ENCODE measurements at regions not wholly inside any gene's neighbourhood (a gene's known extent, or its start where the extent isn't known, plus 50 kb on each side); places are given as distances from the start of the nearest gene placed in this dataset.

- Mint-ChIP-seq H3K36me3 (ENCODE audit: insufficient read depth, unreplicated experiment) (no peaks in the 10 kb centered on the region), H3K9me3 (ENCODE audit: low read depth, unreplicated experiment) (no peaks in the 10 kb centered on the region), H3K27me3 (ENCODE audit: unreplicated experiment) (no peaks in the 10 kb centered on the region), H3K27ac (ENCODE audit: unreplicated experiment) (no peak overlapping the region), H3K4me3 (ENCODE audit: low read depth, unreplicated experiment) (no peak overlapping the region), H3K4me1 (ENCODE audit: low read depth, unreplicated experiment) (no peaks in the 10 kb centered on the region)
- no TSS peak for BruUV-seq (replicated peaks)
- intact Hi-C loops (cut with micrococcal nuclease; ENCODE audit: unreplicated experiment): no loop called here
- no peak for DNase-seq
- TF ChIP-seq, protein P1, sequence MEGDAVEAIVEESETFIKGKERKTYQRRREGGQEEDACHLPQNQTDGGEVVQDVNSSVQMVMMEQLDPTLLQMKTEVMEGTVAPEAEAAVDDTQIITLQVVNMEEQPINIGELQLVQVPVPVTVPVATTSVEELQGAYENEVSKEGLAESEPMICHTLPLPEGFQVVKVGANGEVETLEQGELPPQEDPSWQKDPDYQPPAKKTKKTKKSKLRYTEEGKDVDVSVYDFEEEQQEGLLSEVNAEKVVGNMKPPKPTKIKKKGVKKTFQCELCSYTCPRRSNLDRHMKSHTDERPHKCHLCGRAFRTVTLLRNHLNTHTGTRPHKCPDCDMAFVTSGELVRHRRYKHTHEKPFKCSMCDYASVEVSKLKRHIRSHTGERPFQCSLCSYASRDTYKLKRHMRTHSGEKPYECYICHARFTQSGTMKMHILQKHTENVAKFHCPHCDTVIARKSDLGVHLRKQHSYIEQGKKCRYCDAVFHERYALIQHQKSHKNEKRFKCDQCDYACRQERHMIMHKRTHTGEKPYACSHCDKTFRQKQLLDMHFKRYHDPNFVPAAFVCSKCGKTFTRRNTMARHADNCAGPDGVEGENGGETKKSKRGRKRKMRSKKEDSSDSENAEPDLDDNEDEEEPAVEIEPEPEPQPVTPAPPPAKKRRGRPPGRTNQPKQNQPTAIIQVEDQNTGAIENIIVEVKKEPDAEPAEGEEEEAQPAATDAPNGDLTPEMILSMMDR (IDR thresholded peaks at IDR 0.05; ENCODE audit: unreplicated experiment): no peak
- CTCF ChIA-PET: no interaction called here
These were observed 127.5 kb upstream of the TNS3 start for GRCh38 chr7:47709451-47709850.

DNA sequence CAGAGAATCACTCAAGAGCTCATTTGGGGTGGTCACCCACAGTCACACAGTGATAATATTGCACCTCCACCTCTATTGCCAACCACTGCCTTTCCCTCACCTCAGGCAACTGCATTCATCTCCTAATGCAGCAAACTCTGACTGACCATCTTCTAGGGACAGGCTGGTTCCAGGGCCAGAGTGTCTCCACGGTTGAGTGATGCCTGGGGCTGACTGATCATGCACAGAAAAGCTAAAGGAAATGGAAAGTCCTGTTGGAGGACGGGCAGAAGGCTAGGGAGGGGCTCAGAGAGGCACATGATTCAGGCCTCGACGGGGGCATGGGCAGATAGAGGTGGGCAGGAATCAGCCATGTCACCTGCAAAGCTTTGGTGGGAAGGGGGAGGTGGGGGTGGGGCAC is 127.1 kb upstream of the TNS3 start:
- no peaks in the 10 kb centered on the region for H3K36me3 Mint-ChIP-seq (ENCODE audit: insufficient read depth, unreplicated experiment)
- DNase-seq: no peak
- H3K27ac Mint-ChIP-seq (ENCODE audit: unreplicated experiment): no peak overlapping the region
- TF ChIP-seq, protein P1 (IDR thresholded peaks at IDR 0.05; ENCODE audit: unreplicated experiment): no peak
- H3K4me3 Mint-ChIP-seq (ENCODE audit: low read depth, unreplicated experiment): no peak overlapping the region
- H3K9me3 Mint-ChIP-seq (ENCODE audit: low read depth, unreplicated experiment): no peaks in the 10 kb centered on the region
- CTCF ChIA-PET: no interaction called here
- intact Hi-C loops (cut with micrococcal nuclease; ENCODE audit: unreplicated experiment): no loop called here
- no peaks in the 10 kb centered on the region for H3K4me1 Mint-ChIP-seq (ENCODE audit: low read depth, unreplicated experiment)
- no peaks in the 10 kb centered on the region for H3K27me3 Mint-ChIP-seq (ENCODE audit: unreplicated experiment)
- no TSS peak for BruUV-seq (replicated peaks)

DNA sequence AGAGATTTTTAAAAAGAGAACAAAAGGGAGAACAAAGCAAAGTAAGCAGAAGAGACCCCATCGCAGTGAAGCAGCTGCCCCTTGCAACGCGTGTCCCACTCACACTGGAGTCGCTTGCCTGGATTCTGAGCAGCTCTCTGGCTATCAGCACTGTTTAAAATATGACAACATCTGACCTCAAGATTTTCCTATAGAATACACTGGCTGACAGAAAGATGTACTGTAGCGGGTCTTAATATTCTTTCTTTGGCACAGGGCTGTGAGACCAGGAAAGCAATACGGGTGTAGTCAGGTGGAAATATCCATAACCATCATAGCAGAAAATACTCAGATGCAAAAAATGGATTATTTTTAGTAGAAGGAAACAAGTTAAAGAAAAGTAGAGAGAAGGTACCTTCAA is 125.7 kb upstream of the TNS3 start:
- H3K9me3 Mint-ChIP-seq (ENCODE audit: low read depth, unreplicated experiment): no peaks in the 10 kb centered on the region
- H3K27me3 Mint-ChIP-seq (ENCODE audit: unreplicated experiment): no peaks in the 10 kb centered on the region
- H3K27ac Mint-ChIP-seq (ENCODE audit: unreplicated experiment): no peak overlapping the region
- intact Hi-C loops (cut with micrococcal nuclease; ENCODE audit: unreplicated experiment): no loop called here
- no TSS peak for BruUV-seq (replicated peaks)
- no peaks in the 10 kb centered on the region for H3K36me3 Mint-ChIP-seq (ENCODE audit: insufficient read depth, unreplicated experiment)
- H3K4me1 Mint-ChIP-seq (ENCODE audit: low read depth, unreplicated experiment): no peaks in the 10 kb centered on the region
- no peak for DNase-seq
- no peak overlapping the region for H3K4me3 Mint-ChIP-seq (ENCODE audit: low read depth, unreplicated experiment)
- TF ChIP-seq, protein P1 (IDR thresholded peaks at IDR 0.05; ENCODE audit: unreplicated experiment): no peak
- CTCF ChIA-PET: no interaction called here

DNA sequence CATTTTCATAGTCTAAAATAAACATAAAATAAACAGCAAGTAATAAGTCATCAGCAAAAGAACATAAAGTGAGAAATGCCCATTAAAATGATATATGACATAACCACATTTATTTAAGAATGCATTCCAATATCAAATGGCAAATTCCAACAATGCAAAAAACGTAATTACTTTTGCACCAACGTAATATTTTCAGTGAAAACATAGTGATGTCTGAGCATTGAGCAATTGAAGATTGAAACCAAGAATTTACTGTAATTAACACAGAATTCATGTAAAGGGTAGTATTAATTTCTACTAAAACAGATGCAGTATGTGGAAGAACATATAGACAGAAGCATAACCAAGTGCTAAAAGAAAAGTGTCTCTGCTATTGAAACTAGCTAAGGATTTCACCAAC is 123.0 kb upstream of the TNS3 start:
- no peaks in the 10 kb centered on the region for H3K36me3 Mint-ChIP-seq (ENCODE audit: insufficient read depth, unreplicated experiment)
- BruUV-seq (replicated peaks): no TSS peak
- intact Hi-C loops (cut with micrococcal nuclease; ENCODE audit: unreplicated experiment): no loop called here
- H3K27me3 Mint-ChIP-seq (ENCODE audit: unreplicated experiment): no peaks in the 10 kb centered on the region
- H3K4me3 Mint-ChIP-seq (ENCODE audit: low read depth, unreplicated experiment): no peak overlapping the region
- CTCF ChIA-PET: interaction anchor here (0.7 kb wide), 1 partner anchor 146 kb away, joined by 3 read pairs; no protein-coding TSS in a partner anchor
- H3K4me1 Mint-ChIP-seq (ENCODE audit: low read depth, unreplicated experiment): no peaks in the 10 kb centered on the region
- no peaks in the 10 kb centered on the region for H3K9me3 Mint-ChIP-seq (ENCODE audit: low read depth, unreplicated experiment)
- DNase-seq: no peak
- no peak overlapping the region for H3K27ac Mint-ChIP-seq (ENCODE audit: unreplicated experiment)
- TF ChIP-seq, protein P1 (IDR thresholded peaks at IDR 0.05; ENCODE audit: unreplicated experiment): no peak
